HG03565 (cell line): ENCODE measurements at regions not wholly inside any gene's neighbourhood (a gene's known extent, or its start where the extent isn't known, plus 50 kb on each side); places are given as distances from the start of the nearest gene placed in this dataset.
A peak's percentile ranks its signal among the peaks of the same experiment; 100 is the strongest.
"Not testable (repeated sequence)": the region's sequence is repeated elsewhere in the genome, so short reads cannot be mapped to it uniquely, and the experiment has no call there.

Experiments
- ATAC-seq: cut with Tn5 transposase; IDR thresholded peaks from one replicate; pipeline ENCODE4 v1.9.1; 2021; ENCODE audit warnings: mild to moderate bottlenecking, moderate library complexity; ENCODE audit not compliant: unreplicated experiment

DNA sequence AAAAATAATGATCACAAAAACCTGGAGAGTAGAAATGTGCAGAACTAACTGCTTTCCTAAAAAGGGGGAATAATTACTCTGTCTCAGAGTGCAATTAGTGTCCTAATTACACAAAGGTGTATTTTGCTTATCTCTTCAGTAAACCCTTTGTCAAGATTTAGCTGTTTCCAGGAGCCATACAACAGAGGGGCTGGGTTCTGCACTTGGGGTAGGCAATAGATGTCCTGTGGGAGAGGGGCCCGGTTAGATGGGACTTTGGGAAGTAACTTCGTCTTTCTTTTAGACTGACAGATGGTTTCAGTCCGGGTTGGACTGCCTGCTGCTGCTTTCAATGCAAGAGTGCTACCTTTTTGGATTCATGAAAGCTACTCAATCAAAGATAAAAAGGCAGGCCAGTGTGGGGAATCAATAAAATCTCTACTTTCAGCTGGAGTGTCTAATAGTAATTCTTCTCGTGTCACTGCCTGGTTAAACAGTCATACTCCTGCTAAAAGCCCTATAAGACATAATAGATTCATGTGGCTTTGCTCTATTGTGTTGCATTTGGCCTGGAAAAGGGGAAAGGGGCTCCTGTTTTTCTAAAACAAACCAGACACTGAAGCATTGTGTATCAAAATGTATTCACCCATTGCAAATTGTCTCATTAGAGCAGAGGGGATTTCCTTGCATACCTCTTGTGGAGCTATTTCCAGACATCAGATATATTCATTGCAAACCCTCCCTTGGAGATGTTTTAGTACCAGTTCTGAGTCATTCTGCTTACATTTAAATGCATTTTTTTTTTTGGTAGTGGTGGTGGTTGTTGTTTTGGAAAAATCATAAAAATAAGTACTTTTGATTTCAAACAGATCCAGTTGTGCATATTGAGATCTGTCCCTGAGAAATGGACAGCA, 83.3 kb upstream of the PCDH8 start:
- no peak for ATAC-seq

DNA sequence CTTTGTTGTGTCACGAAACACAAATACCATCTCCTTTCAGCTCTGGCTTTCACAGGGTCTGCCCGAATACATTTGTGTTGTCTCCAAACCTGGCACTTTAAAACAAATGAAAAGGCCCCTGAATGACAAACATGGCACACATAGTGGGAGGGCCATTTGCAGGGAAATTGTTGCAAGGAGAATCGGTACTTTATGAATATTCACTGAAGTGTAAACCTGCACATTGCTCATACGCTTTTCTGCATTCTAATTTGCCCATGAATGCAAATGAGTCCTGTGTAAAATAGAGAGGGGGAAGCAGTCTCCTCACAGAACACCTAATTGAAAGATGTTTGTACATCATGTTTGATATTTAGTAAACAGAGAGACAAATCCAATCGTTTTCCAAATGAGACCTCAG, 82.7 kb upstream of the PCDH8 start:
- ATAC-seq, result no peak

DNA sequence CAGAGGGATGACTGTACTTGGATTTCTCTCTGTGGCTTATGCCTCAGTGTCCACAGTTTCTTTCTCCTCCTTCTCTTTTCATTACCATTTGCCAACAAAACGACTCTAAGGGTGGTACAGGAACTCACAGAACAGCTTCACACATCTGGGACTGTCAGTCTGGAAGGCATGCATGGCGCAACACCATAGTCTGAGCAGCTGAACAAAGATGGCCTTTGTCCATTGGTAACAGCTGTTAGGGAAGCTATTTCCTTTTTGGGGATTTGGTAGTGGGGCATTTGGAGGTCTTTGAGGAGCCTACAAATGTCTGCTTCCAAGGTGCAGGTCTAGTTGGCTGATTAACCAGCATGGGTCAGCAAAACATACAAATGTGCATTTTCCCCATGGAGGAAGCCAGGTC, 81.4 kb upstream of the PCDH8 start:
- ATAC-seq, result no peak

GRCh38 chr13:52926971-52927370, 78.5 kb upstream of the PCDH8 start:
- no peak for ATAC-seq

- no peak for ATAC-seq
Observed at GRCh38 chr13:52925775-52926285, 77.4 kb upstream of the PCDH8 start.

GRCh38 chr13:52925251-52925650, 76.8 kb upstream of the PCDH8 start:
- no peak for ATAC-seq

DNA sequence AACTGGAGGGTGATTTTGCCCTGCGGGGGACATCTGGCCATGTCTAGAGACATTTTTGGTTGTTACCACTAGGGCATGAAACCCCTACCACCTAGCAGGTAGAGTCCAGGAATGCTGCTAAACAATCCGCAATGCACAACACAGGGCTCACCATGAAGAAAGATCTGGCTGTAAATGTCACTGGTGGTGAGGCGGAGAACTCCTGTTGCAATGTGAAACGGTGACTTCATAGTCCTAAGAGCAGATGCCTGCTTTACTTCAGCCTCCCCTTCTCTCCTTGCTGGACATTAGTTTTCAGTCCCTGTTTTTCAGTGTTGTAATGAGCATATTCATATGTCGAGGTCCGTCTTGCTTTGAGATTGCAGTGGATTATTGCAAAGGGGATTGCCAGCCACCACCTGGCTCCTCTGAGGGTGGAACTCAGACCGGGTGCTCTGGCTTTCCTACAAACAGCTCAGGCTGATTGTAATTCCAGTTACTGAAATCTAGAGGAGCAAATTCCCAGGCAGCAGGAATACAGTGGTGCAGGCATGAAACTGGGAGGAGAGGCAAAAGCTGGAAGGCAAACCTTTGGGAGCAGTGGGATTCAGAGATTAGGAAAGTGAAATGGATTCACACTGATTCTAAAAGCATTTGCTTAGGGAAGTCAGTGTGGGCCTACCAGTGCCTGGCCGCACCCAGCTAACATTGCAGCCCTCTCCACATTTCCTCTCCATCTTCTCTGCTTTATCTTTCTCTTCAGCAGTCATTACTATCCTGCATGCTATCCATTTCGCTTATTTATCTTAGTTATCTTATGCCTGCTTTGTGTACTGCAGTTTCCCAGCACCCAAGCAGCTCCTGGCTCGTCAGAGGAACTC, 76.1 kb upstream of the PCDH8 start:
- no peak for ATAC-seq

- ATAC-seq, result no peak
Observed at GRCh38 chr13:52922961-52923360, 74.5 kb upstream of the PCDH8 start.

GRCh38 chr13:52921194-52921593, 72.8 kb upstream of the PCDH8 start:
- peak; percentile 100 for ATAC-seq

DNA sequence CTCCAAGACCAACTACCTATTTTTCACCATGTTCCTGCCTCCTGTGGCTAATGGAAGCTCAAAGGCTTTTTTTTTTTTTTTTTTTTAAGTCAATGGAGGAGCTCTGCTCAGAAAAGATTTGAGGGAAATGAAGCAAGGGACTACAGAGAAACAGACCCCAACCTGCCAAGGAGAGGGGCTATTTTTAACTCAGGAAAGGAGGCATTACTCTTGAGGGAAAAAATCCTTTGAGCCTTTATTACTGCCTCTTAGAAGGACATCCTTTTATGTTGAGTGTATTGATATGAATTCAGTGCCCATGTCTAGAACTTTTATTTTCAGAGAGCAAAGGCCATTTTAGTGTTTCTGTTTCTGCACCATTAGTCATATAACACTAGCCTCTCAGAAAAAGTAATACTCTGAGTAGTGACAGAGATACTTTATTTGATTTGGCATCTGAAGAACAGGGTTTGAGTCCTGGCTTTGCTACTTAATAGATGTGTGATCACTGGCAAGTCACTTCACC, 68.1 kb upstream of the PCDH8 start:
- ATAC-seq, result no peak

DNA sequence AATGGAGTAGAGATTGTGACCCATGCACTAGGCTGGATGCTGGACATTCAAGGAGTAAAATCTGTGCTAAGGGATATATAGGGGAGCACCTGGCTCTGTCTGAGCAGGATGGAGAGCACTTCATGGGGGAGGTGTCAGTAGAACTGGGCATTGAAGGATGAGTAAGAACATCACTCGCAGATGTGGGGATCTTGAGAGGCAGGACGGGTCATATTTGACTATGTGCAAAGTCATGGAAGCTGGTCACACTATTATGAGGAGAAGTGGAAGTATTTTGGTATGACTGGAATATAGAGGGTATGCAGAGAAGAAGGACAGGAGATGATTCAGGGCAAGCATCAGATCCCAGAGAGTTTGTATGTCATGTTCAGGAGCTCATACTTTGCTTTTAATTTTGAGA, 62.9 kb upstream of the PCDH8 start:
- no peak for ATAC-seq

- not testable (repeated sequence) for ATAC-seq
Observed at GRCh38 chr13:52910318-52910717, 61.9 kb upstream of the PCDH8 start.

DNA sequence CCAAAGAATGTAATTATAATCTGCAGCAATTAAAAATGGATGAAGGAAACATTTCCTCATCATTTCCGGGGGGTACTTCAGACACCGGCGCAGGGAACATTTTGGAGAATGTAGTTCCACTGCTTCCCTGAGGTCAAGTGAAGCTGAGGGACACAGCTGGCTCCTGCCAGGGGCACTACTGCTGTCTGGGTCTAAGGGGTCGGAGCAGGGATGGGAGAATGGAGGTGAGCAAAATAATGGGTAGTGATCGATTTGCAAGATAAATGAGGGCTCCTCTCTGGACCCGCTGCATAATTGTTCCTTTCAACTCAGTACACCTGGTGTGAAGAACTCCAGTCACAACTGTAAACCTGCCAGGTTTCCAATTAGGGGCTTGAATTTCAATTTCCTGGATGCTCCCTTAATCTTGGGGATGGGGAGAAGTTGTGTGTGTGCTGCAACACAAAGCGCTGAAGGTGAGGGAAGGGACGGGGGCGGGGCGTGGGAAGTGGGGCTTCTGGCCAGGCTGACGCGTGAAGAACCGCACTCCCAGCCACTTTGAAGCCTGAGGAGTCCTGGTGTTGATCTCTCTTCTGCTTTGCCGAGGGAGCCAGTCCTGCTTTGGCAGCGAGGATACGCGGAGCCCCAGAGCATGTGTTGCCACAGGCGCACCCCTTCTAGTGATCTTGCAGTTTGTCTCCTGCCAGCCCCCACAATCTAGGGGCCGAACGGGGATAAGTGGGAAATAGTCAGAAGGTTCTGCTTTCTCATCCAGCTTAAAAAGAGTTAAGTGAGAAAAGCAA, 57.9 kb upstream of the PCDH8 start:
- no peak for ATAC-seq

GRCh38 chr13:52905701-52906100, 57.3 kb upstream of the PCDH8 start:
- no peak for ATAC-seq

- ATAC-seq, result peak; percentile 100
Observed at GRCh38 chr13:52903320-52903719, 54.9 kb upstream of the PCDH8 start.

- no peak for ATAC-seq
Observed at GRCh38 chr13:52899206-52899605, 50.8 kb upstream of the PCDH8 start.
